Vagina (tissue), 2 donors: ENCODE measurements at regions not wholly inside any gene's neighbourhood (a gene's known extent, or its start where the extent isn't known, plus 50 kb on each side); places are given as distances from the start of the nearest gene placed in this dataset.

Source experiments
- DNase-seq, 2 donors: peaks; one replicate each; pipeline ENCODE4 v3.0.0-alpha.2; 2017; ENCODE audit errors: extremely low spot score in 2 of 2
- H3K27ac ChIP-seq: fragments of 200-600 bp; sonication (generic); one replicate; pipeline ENCODE4 v1.5.1; 2019
- H3K27me3 ChIP-seq: fragments of 200-600 bp; sonication (generic); one replicate; pipeline ENCODE4 v1.5.1; 2019
- H3K36me3 ChIP-seq, 2 donors: fragments of 200-600 bp; sonication (generic); one replicate each; pipeline ENCODE4 v1.5.1; 2017 to 2019
- H3K4me1 ChIP-seq: fragments of 200-600 bp; sonication (generic); one replicate; pipeline ENCODE4 v1.5.1; 2019
- H3K4me3 ChIP-seq, 2 donors: fragments of 200-600 bp; sonication (generic); 1 replicate in 1 of 2; 2 replicates in 1 of 2; pipeline ENCODE4 v1.5.1; 2016 to 2019
- H3K9me3 ChIP-seq: fragments of 200-600 bp; sonication (generic); one replicate; pipeline ENCODE4 v1.5.1; 2019
- CTCF ChIP-seq, 3 experiments: fragments of 450-650 bp in 2 of 3; fragments of 200-600 bp in 1 of 3; sonication (generic) in 1 of 3; IDR thresholded peaks; one replicate each; pipeline ENCODE4 v1.5.1; 2017 to 2019; ENCODE audit warnings: antibody characterized with exemption in 3 of 3, mild to moderate bottlenecking in 2 of 3, moderate library complexity in 2 of 3
- POLR2A ChIP-seq, 2 donors: fragments of 450-650 bp; IDR thresholded peaks; one replicate each; pipeline ENCODE4 v1.6.1; 2017; ENCODE audit warnings: antibody characterized with exemption in 2 of 2, mild to moderate bottlenecking in 2 of 2, moderate library complexity in 2 of 2
- POLR2AphosphoS5 ChIP-seq, 2 donors: sonication (generic); formaldehyde crosslinking; IDR thresholded peaks; one replicate each; pipeline ENCODE4 v1.9.0; 2017; ENCODE audit warnings: antibody characterized with exemption in 2 of 2, mild to moderate bottlenecking in 2 of 2, low read depth in 1 of 2; ENCODE audit not compliant: insufficient read depth in 1 of 2
- intact Hi-C: fragments of 100-400 bp; cut with DNase I; formaldehyde crosslinking; loops from one replicate; pipeline ENCODE4 v1.15.1; 2023

- H3K27ac ChIP-seq = no peak overlapping the region
- H3K27me3 ChIP-seq = no peaks in the 10 kb centered on the region
- intact Hi-C loops = no loop called here
- TF ChIP-seq POLR2A (IDR thresholded peaks at IDR 0.05) (no peak), CTCF (IDR thresholded peaks at IDR 0.05) (no peak)
- no peaks in the 10 kb centered on the region for H3K36me3 ChIP-seq
- H3K4me1 ChIP-seq = no peaks in the 10 kb centered on the region
- H3K4me3 ChIP-seq = no peak overlapping the region
- H3K9me3 ChIP-seq = no peaks in the 10 kb centered on the region
- DNase-seq = no peak
These were observed 726.9 kb downstream of the DNAH5 start for GRCh38 chr5:13217636-13218035.

GRCh38 chr5:13215806-13216205 is 728.7 kb downstream of the DNAH5 start:
- Histone ChIP-seq H3K27me3 (no peaks in the 10 kb centered on the region), H3K4me1 (no peaks in the 10 kb centered on the region), H3K27ac (no peak overlapping the region), H3K9me3 (no peaks in the 10 kb centered on the region), H3K4me3 (no peak overlapping the region), H3K36me3 (no peaks in the 10 kb centered on the region)
- DNase-seq = no peak
- intact Hi-C loops = no loop called here
- no peak for TF ChIP-seq CTCF (IDR thresholded peaks at IDR 0.05)
- no peak for TF ChIP-seq POLR2AphosphoS5 (IDR thresholded peaks at IDR 0.05; ENCODE audit: insufficient read depth in 1 of 2, low read depth in 1 of 2)
- TF ChIP-seq POLR2A (IDR thresholded peaks at IDR 0.05) = no peak

- Histone ChIP-seq H3K4me3 (no peak overlapping the region), H3K36me3 (no peaks in the 10 kb centered on the region), H3K9me3 (no peaks in the 10 kb centered on the region), H3K4me1 (no peaks in the 10 kb centered on the region), H3K27ac (no peak overlapping the region), H3K27me3 (no peaks in the 10 kb centered on the region)
- intact Hi-C loops = no loop called here
- no peak for TF ChIP-seq POLR2AphosphoS5 (IDR thresholded peaks at IDR 0.05; ENCODE audit: insufficient read depth in 1 of 2, low read depth in 1 of 2)
- no peak for TF ChIP-seq CTCF (IDR thresholded peaks at IDR 0.05)
- TF ChIP-seq POLR2A (IDR thresholded peaks at IDR 0.05) = no peak
- DNase-seq = no peak
These were observed 729.1 kb downstream of the DNAH5 start for GRCh38 chr5:13215370-13215769.

GRCh38 chr5:13214182-13214581 is 730.3 kb downstream of the DNAH5 start:
- no peak overlapping the region for H3K4me3 ChIP-seq
- H3K4me1 ChIP-seq = no peaks in the 10 kb centered on the region
- no peak overlapping the region for H3K27ac ChIP-seq
- no peaks in the 10 kb centered on the region for H3K9me3 ChIP-seq
- TF ChIP-seq POLR2AphosphoS5 (IDR thresholded peaks at IDR 0.05; ENCODE audit: insufficient read depth in 1 of 2, low read depth in 1 of 2) (no peak), CTCF (IDR thresholded peaks at IDR 0.05) (no peak), POLR2A (IDR thresholded peaks at IDR 0.05) (no peak)
- no peaks in the 10 kb centered on the region for H3K27me3 ChIP-seq
- intact Hi-C loops = no loop called here
- H3K36me3 ChIP-seq = no peaks in the 10 kb centered on the region
- DNase-seq = no peak

GRCh38 chr5:13212886-13213285 is 731.6 kb downstream of the DNAH5 start:
- Histone ChIP-seq H3K27ac (no peak overlapping the region), H3K27me3 (no peaks in the 10 kb centered on the region), H3K4me3 (no peak overlapping the region), H3K36me3 (no peaks in the 10 kb centered on the region), H3K4me1 (no peaks in the 10 kb centered on the region), H3K9me3 (no peaks in the 10 kb centered on the region)
- TF ChIP-seq POLR2AphosphoS5 (IDR thresholded peaks at IDR 0.05; ENCODE audit: insufficient read depth in 1 of 2, low read depth in 1 of 2) (no peak), POLR2A (IDR thresholded peaks at IDR 0.05) (no peak), CTCF (IDR thresholded peaks at IDR 0.05) (no peak)
- intact Hi-C loops = no loop called here
- no peak for DNase-seq
